Mesendoderm (in vitro differentiated cells): ENCODE measurements at regions not wholly inside any gene's neighbourhood (a gene's known extent, or its start where the extent isn't known, plus 50 kb on each side); places are given as distances from the start of the nearest gene placed in this dataset.

ENCODE experiments used
- DNase-seq: peaks from one replicate; pipeline ENCODE4 v3.0.0; 2013
- H2AK5ac ChIP-seq: 2 replicates; pipeline ENCODE4 v1.6.1; 2013; ENCODE audit warnings: low read length, inconsistent platforms
- H2BK120ac ChIP-seq: 2 replicates; pipeline ENCODE4 v1.6.1; 2013; ENCODE audit warnings: low read depth, mild to moderate bottlenecking, low read length, moderate library complexity, mixed read lengths
- H2BK15ac ChIP-seq: replicated peaks from 2 replicates; pipeline ENCODE4 v1.6.1; 2013; ENCODE audit warnings: low read depth, mild to moderate bottlenecking, moderate library complexity
- H2BK5ac ChIP-seq: 2 replicates; pipeline ENCODE4 v1.6.1; 2013; ENCODE audit warnings: low read length, inconsistent platforms
- H3K18ac ChIP-seq: 2 replicates; pipeline ENCODE4 v1.6.1; 2013; ENCODE audit warnings: mild to moderate bottlenecking, low read length, mixed read lengths
- H3K23ac ChIP-seq: one replicate; pipeline ENCODE4 v1.6.1; 2013; ENCODE audit warnings: low read length
- H3K27ac ChIP-seq: 2 replicates; pipeline ENCODE4 v1.5.1; 2013; ENCODE audit warnings: low read depth, mild to moderate bottlenecking, inconsistent platforms, low read length, moderate library complexity
- H3K27me3 ChIP-seq: 2 replicates; pipeline ENCODE4 v1.6.1; 2013; ENCODE audit warnings: low read length, control low read depth, mild to moderate bottlenecking, inconsistent platforms; ENCODE audit not compliant: insufficient read depth, poor library complexity
- H3K36me3 ChIP-seq: 2 replicates; pipeline ENCODE4 v1.6.1; 2013; ENCODE audit warnings: low read length, inconsistent platforms; ENCODE audit not compliant: control insufficient read depth, insufficient read depth
- H3K4ac ChIP-seq: one replicate; pipeline ENCODE4 v1.6.1; 2013; ENCODE audit warnings: low read depth, mild to moderate bottlenecking, low read length, moderate library complexity
- H3K4me1 ChIP-seq: 2 replicates; pipeline ENCODE4 v1.6.1; 2013; ENCODE audit warnings: low read depth, low read length, inconsistent platforms; ENCODE audit not compliant: control insufficient read depth
- H3K4me2 ChIP-seq: 2 replicates; pipeline ENCODE4 v1.6.1; 2013; ENCODE audit warnings: low read length
- H3K4me3 ChIP-seq: 2 replicates; pipeline ENCODE4 v1.5.1; 2013; ENCODE audit warnings: mild to moderate bottlenecking, low read length
- H3K56ac ChIP-seq: one replicate; pipeline ENCODE4 v1.6.1; 2013; ENCODE audit warnings: low read length
- H3K79me1 ChIP-seq: 2 replicates; pipeline ENCODE4 v1.6.1; 2013; ENCODE audit warnings: low read length, inconsistent platforms
- H3K79me2 ChIP-seq: 2 replicates; pipeline ENCODE4 v1.6.1; 2013; ENCODE audit warnings: mild to moderate bottlenecking, low read length; ENCODE audit not compliant: control insufficient read depth, insufficient read depth
- H3K9ac ChIP-seq: 2 replicates; pipeline ENCODE4 v1.6.1; 2013; ENCODE audit warnings: low read length, inconsistent platforms
- H4K5ac ChIP-seq: one replicate; pipeline ENCODE4 v1.6.1; 2013; ENCODE audit warnings: low read length
- H4K8ac ChIP-seq: one replicate; pipeline ENCODE4 v1.6.1; 2013; ENCODE audit warnings: low read depth, mild to moderate bottlenecking, control low read depth, low read length, moderate library complexity
- WGBS: extraction: QIAGEN DNeasy Blood & Tissue Kit; methylation state at CpG from one replicate; pipeline ENCODE4 v1.1.7; 2013; ENCODE audit warnings: low lambda C conversion rate, missing lambda C conversion rate; ENCODE audit not compliant: insufficient coverage; ENCODE audit errors: extremely low coverage; 5-methylcytosine and 5-hydroxymethylcytosine counted together

DNA sequence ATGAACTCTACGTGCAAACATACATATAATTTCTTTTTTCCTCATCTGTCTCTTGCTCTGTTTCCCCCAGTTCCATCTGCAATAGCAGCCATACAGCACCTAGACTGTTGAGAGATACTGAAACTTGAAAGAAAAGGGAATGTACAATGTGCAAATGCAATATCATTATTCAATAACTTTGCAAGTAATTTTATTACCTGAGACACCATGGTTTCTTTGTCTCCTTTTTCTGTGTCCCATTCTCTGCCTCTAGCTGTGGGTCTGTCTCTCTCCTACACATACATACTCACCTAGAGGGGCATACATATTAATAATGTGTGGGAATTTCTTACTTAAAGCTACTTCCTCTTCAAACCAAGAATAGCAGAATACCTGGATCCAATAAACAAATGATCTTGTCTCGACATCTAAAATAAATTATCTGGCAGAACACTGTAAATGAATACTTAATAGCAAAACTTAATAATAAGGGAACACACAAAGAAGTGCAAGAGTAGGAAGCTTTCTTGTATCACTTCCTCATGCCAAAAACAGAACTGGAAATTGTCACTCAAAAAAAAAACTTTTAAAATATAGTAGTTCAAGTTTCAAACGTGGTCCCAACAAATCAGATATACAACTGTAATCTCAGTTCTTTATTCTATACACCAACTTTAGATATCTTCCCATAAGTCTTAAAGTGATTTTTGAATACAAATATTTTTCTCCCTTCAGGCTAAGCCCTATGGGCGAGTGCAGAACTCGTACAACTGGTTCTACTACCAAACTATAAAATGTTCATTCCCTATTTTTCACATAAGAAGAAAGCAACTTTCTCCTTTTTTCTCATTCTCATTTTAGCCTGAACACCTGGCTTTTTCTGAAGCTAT, 194.6 kb downstream of the NRIP1 start:
- H3K4me1 ChIP-seq, result no peaks in the 10 kb centered on the region
- H3K27ac ChIP-seq, result no peak overlapping the region
- DNase-seq, result no peak
- H3K79me2 ChIP-seq, result no peaks in the 10 kb centered on the region
- no peak overlapping the region for H4K5ac ChIP-seq
- H3K23ac ChIP-seq, result no peak overlapping the region
- no peak overlapping the region for H3K4me3 ChIP-seq
- no peak overlapping the region for H3K4ac ChIP-seq
- H2BK5ac ChIP-seq, result no peak overlapping the region
- no peak overlapping the region for H3K4me2 ChIP-seq
- no peaks in the 10 kb centered on the region for H3K36me3 ChIP-seq
- no peaks in the 10 kb centered on the region for H3K79me1 ChIP-seq
- WGBS, result no CpG with 5 or more reads among the region's 5 CpGs
- H2AK5ac ChIP-seq, result no peak overlapping the region
- no peaks in the 10 kb centered on the region for H3K27me3 ChIP-seq
- H3K18ac ChIP-seq, result no peak overlapping the region
- no peak overlapping the region for H3K56ac ChIP-seq
- no peak overlapping the region for H2BK120ac ChIP-seq
- H2BK15ac ChIP-seq, result peak overlapping the region; percentile 57
- H4K8ac ChIP-seq, result no peak overlapping the region
- no peak overlapping the region for H3K9ac ChIP-seq

- no peak overlapping the region for H3K9ac ChIP-seq
- no peak overlapping the region for H2AK5ac ChIP-seq
- H3K27ac ChIP-seq, result no peak overlapping the region
- WGBS, result no CpG with 5 or more reads among the region's 3 CpGs
- H3K4me1 ChIP-seq, result no peaks in the 10 kb centered on the region
- no peaks in the 10 kb centered on the region for H3K27me3 ChIP-seq
- H3K4ac ChIP-seq, result no peak overlapping the region
- no peaks in the 10 kb centered on the region for H3K36me3 ChIP-seq
- no peaks in the 10 kb centered on the region for H3K79me1 ChIP-seq
- no peak overlapping the region for H3K56ac ChIP-seq
- no peak overlapping the region for H2BK15ac ChIP-seq
- no peak for DNase-seq
- H3K4me2 ChIP-seq, result no peak overlapping the region
- no peak overlapping the region for H3K23ac ChIP-seq
- no peak overlapping the region for H2BK5ac ChIP-seq
- H3K79me2 ChIP-seq, result no peaks in the 10 kb centered on the region
- no peak overlapping the region for H2BK120ac ChIP-seq
- no peak overlapping the region for H3K4me3 ChIP-seq
- no peak overlapping the region for H4K5ac ChIP-seq
- H3K18ac ChIP-seq, result no peak overlapping the region
- H4K8ac ChIP-seq, result no peak overlapping the region
Measured at GRCh38 chr21:14866859-14867765, 197.7 kb downstream of the NRIP1 start.

DNA sequence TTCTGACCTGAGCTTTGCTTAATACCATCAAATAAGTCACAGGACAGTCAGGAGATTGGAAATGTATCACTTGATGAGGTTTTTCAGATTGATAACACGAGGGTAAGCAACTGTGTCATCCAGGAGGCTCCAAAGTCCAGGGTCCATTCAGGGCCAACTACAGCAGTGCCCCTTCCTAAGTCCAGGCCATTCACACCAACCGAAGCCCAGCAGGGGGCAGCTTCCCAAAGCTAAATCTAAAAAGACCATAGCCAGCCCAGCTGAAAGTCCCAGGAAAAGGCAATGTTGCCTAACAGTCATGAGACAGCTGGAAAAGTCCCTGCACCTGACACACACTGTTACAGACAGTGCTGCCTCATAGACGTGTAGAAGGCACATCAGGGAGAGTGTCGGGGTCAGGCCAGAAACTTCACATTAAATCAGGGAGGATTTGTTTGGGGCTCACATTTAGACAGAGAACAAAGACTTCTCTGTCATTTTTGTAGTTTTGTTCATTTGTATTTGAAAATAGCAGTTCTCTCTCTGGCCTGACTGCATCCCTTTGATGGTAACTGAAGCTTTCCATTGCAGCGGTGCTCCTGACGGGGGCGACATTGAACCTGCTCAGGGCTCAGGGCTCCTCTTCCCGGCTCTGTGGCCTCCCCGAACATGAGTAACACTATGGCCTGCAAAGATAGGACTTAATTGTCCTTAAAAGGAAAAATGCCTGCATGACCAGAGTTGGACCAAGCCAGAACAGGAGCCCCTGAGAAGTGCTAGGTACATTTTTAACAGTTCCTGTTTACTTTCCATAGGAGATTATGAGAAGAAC, 200.4 kb downstream of the NRIP1 start:
- Histone ChIP-seq H3K79me2 (no peaks in the 10 kb centered on the region), H3K27ac (no peak overlapping the region), H3K79me1 (no peaks in the 10 kb centered on the region), H3K4me2 (no peak overlapping the region), H2AK5ac (no peak overlapping the region), H3K4me1 (no peaks in the 10 kb centered on the region), H3K23ac (no peak overlapping the region), H3K27me3 (no peaks in the 10 kb centered on the region), H4K5ac (no peak overlapping the region), H4K8ac (no peak overlapping the region), H3K36me3 (no peaks in the 10 kb centered on the region), H2BK5ac (no peak overlapping the region), H3K18ac (no peak overlapping the region), H3K56ac (no peak overlapping the region), H3K4me3 (no peak overlapping the region), H2BK120ac (no peak overlapping the region), H3K9ac (no peak overlapping the region), H3K4ac (no peak overlapping the region), H2BK15ac (no peak overlapping the region)
- WGBS, result no CpG with 5 or more reads among the region's 9 CpGs
- DNase-seq, result peak; percentile 86

DNA sequence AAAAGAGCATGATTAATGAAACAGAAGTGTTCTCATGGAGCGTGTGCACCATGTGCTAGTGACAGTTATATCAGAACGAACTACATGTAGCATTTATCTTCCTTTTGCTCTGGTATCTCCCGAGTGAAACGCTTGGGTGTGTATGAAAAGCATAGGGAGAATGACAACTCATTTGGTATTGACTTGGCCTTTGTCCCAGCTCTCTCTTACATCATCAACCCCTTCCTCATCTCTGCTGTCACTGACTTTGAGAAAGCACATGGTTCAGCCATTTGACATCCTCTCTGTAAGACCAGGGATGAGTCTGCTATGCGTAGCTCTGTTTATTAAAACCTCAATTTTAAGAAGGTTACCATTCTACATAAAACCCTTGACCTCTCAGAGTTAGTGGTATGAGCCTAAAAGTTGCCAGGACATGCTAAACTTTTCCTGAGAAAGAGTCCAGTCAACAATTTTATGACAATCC, 201.0 kb downstream of the NRIP1 start:
- H2BK5ac ChIP-seq, result no peak overlapping the region
- no peaks in the 10 kb centered on the region for H3K36me3 ChIP-seq
- no peaks in the 10 kb centered on the region for H3K27me3 ChIP-seq
- no peak overlapping the region for H3K4me2 ChIP-seq
- no peak overlapping the region for H4K5ac ChIP-seq
- no peak overlapping the region for H4K8ac ChIP-seq
- no peaks in the 10 kb centered on the region for H3K4me1 ChIP-seq
- no peak overlapping the region for H3K4ac ChIP-seq
- DNase-seq, result peak; percentile 10
- H2BK15ac ChIP-seq, result no peak overlapping the region
- H3K79me1 ChIP-seq, result no peaks in the 10 kb centered on the region
- no peak overlapping the region for H3K23ac ChIP-seq
- WGBS, result no CpG with 5 or more reads among the region's 5 CpGs
- no peak overlapping the region for H3K9ac ChIP-seq
- H2AK5ac ChIP-seq, result peak overlapping the region; percentile 47
- H3K4me3 ChIP-seq, result no peak overlapping the region
- H2BK120ac ChIP-seq, result no peak overlapping the region
- H3K56ac ChIP-seq, result no peak overlapping the region
- no peak overlapping the region for H3K18ac ChIP-seq
- no peaks in the 10 kb centered on the region for H3K79me2 ChIP-seq
- H3K27ac ChIP-seq, result no peak overlapping the region

- H3K18ac ChIP-seq, result no peak overlapping the region
- H3K4ac ChIP-seq, result no peak overlapping the region
- H3K79me2 ChIP-seq, result no peaks in the 10 kb centered on the region
- no peak overlapping the region for H3K27ac ChIP-seq
- DNase-seq, result peak; percentile 18
- H3K79me1 ChIP-seq, result no peaks in the 10 kb centered on the region
- H3K27me3 ChIP-seq, result no peaks in the 10 kb centered on the region
- H3K4me2 ChIP-seq, result no peak overlapping the region
- no peak overlapping the region for H4K5ac ChIP-seq
- no peak overlapping the region for H2AK5ac ChIP-seq
- H3K4me1 ChIP-seq, result no peaks in the 10 kb centered on the region
- H3K36me3 ChIP-seq, result no peaks in the 10 kb centered on the region
- no peak overlapping the region for H3K4me3 ChIP-seq
- H3K23ac ChIP-seq, result no peak overlapping the region
- H2BK15ac ChIP-seq, result no peak overlapping the region
- no peak overlapping the region for H2BK5ac ChIP-seq
- H3K56ac ChIP-seq, result no peak overlapping the region
- no peak overlapping the region for H4K8ac ChIP-seq
- H3K9ac ChIP-seq, result no peak overlapping the region
- WGBS, result no CpG with 5 or more reads among the region's 5 CpGs
- H2BK120ac ChIP-seq, result no peak overlapping the region
Measured at GRCh38 chr21:14862794-14863720, 201.7 kb downstream of the NRIP1 start.
